ENCODE measurements at regions not wholly inside any gene's neighbourhood (a gene's known extent, or its start where the extent isn't known, plus 50 kb on each side); places are given as distances from the start of the nearest gene placed in this dataset.
"Not testable (repeated sequence)": the region's sequence is repeated elsewhere in the genome, so short reads cannot be mapped to it uniquely, and the experiment has no call there.

DNA sequence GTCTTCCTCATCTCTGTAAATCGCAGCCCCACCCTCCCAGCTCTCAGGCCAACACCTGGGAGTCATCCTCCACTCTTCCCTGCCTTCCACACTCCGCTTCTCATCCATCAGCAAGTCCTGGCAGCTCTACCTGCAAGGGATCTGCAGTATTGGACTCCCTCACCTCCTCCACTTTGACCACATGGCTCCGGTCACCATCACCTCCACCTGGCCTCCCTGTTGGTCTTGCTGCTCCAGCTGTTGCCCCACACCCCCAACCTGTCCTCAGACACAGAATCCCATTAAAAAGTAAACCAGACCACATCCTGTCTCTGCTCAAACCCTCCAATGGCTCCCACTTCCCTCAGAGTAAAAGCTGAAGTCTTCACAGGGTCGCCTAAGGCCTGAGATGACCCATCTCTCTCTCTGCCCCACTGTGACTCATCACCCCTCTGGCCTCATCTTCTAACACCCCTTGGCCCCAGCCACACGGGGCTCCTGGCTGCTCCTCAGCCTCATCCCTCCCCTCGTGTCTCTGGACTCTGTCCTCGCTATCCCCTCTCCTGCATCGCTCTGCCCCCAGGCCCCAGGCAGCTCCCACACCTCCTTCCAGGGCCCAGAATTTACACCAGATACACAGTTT is 185.1 kb upstream of the SULF2 start:
- no peak for DNase-seq

- DNase-seq = no peak
Measured at GRCh38 chr20:47969426-47969825, 184.1 kb upstream of the SULF2 start.

GRCh38 chr20:47968541-47969310 is 183.4 kb upstream of the SULF2 start:
- DNase-seq = no peak

DNA sequence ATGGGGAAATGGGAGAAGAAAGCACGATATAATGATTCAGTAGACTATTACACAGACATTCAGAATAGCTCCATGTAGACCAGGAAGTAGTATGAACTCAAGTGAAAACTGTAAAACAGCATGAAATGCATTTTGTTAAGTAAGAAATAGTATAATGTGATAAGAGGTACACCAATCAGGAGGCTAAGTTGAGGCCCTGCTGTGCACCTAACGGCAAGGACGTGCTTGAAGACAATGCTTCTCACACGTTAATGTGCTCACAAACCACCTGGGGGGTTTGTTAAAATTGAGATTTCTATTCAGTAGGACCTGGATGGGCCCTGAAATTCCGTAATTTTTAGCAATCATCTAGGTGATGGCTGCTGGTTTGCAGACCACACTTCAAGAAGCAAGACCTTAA is 178.9 kb upstream of the SULF2 start:
- DNase-seq = no peak

GRCh38 chr20:47963022-47963421 is 177.7 kb upstream of the SULF2 start:
- no peak for DNase-seq

DNA sequence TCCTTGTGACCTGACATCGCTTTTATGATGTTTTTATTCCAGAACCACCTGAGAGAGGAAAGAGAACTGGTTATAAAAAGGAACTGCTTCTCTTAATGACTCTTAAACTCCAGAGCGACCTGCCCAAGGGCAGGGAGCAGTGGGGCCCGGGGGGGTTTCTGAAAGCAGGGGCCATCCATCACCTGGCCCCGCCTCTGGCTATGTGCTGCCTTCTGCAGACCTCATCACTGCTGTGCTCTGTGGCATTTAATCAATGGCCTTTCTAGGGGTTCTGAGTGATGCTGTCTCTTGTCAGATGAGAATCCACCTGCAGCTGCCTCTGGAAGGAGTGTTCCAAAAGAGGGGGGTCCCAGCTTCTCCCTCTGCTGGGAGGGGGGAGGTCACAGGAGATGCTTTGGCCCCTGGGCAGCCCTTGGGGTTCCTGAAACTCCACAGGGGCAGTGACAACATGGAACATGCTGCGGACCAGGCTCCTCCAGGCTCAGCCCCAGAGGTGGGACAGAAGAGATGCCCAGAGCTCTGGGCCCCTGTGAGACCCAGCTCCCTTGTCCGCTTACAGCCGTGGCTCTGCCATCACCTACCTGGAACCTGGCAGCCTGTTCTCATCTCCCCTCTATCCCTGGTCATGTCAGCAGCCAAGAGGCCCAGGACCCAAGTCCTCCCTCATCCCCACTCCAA is 177.1 kb upstream of the SULF2 start:
- DNase-seq = no peak

GRCh38 chr20:47960769-47961541 is 175.7 kb upstream of the SULF2 start:
- no peak for DNase-seq

GRCh38 chr20:47960277-47960676 is 175.0 kb upstream of the SULF2 start:
- DNase-seq = no peak

DNA sequence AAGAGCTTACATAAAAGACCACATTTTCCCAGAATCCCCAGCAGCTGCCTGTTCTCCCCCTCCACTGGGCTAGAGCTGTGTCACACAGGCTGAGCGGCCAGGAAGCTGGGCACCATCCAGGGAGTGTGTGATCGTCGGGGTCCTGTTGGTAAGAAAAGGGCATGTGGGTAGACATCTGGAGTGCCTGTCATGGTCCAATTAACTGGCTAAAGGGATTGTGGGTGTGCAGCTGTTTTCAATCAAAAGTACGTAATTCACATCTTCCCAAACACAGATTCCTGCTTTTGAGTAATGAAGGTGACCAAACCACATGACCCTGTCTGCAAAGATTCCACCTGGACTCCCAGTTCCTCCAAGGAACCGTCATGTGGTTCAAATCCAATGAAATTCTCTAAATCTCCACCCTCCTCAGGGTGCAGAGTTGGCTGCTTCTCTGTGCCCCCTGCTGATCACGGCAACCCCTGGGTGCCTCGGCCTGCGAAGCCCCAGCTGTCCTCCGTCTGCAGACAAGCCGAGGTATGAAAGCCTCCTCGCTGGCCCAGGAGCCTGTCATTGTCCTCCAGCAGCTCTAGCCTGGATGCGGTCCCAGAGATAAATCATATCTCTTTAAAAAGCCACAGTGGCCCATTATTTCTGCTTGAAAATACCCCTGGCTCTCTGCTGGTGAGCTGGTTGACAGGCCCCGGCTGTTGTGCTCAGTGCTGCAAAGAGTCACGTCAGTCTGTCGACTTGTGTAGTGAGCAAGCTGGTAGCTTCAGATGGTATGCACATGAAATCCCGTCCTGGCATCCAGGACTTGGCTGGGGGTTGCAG is 172.9 kb upstream of the SULF2 start:
- DNase-seq = not testable (repeated sequence)

DNA sequence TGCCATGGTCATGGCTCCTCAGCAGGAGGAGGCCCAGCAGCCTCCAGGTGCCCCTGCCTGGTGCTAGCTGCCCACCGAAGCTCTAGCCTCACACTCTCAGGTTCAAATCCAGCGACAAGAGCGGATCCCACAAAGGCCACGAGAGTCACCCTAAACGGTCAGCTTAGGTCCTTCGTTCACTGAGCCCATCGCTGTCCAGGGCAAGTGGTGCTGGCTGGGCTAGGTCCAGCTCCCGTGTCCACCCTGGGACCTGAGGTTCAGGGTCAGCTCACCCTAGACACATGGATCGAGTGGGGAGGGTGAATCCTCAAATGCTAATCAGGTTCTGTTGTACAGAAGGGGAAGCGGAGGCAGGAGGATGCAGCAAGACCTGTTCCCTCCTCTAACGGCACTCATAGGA is 171.9 kb upstream of the SULF2 start:
- no peak for DNase-seq

DNA sequence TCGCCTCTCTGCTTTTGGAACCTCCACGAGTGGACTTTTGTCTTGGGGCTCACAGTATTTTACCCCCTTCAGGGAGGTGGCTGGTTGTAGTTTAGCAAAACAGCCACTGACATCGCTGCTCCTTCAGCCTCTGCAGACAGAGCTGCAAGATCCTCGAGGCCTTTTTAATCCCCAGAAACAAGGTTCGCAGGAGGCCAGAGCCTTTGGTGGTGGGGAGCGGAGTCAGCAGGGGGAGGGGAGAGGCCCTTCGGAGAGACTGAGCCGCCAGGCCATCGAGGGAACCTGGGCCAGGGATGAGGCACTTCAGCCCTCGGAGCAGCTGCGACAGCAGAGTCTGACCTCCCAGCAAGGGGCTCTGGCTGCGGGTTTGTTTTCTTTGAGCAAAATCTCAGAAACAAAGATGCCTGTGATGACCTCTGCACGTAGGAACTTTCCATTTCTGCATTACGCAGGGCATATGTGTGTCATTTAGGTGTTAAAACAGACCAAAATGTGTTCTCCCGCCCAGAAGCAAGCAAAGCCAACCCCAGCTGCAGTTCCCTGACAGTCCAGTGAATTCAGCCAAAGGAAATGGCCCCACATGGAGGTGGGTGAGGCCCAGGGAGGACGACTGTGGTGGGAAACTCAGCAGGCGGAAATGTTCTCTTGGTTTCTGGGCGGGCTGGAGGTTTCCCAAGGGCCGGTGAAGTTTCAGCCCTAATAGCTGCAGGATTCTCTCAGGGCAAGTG is 171.2 kb upstream of the SULF2 start:
- no peak for DNase-seq

- no peak for DNase-seq
Measured at GRCh38 chr20:47953471-47953870, 168.2 kb upstream of the SULF2 start.

- DNase-seq = no peak
Measured at GRCh38 chr20:47952023-47952564, 166.8 kb upstream of the SULF2 start.

- no peak for DNase-seq
Measured at GRCh38 chr20:47951521-47951971, 166.3 kb upstream of the SULF2 start.

DNA sequence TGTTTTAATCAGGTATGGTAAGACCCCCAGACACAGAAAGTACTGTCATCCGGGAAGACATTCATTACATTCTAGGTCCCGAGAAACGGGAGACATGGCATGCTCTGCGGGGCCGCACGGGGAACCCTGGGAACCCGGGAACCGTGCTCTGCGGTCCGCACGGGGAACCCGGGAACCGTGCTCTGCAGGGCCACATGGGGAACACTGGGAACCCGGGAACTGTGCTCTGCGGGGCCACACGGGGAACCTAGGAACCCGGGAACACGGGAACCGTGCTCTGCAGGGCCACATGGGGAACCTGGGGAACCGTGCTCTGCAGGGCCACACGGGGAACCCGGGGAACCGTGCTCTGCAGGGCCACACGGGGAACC is 165.6 kb upstream of the SULF2 start:
- DNase-seq = no peak

GRCh38 chr20:47950124-47950912 is 165.0 kb upstream of the SULF2 start:
- no peak for DNase-seq

- DNase-seq = no peak
Measured at GRCh38 chr20:47949230-47949629, 163.9 kb upstream of the SULF2 start.

DNA sequence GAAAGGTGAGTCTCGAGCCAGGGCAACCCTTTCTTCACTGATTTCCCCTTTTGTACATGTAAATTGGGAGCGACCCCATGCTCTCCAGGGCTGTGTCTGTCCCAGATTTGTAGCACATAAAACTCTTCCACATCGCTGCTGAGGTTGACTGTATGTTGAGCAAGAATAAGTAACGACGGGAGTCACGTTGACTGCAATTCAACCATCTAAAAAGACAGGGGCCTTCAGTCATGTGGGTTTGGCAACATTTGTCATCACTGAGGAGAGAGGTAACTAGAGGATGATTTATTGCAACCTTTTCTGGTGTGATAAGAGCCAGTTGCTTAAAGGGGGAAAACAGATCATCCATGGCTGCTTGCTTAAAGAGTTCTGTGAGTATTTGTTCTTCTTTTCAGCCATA is 159.4 kb upstream of the SULF2 start:
- no peak for DNase-seq

GRCh38 chr20:47941869-47942268 is 156.6 kb upstream of the SULF2 start:
- DNase-seq = no peak

DNA sequence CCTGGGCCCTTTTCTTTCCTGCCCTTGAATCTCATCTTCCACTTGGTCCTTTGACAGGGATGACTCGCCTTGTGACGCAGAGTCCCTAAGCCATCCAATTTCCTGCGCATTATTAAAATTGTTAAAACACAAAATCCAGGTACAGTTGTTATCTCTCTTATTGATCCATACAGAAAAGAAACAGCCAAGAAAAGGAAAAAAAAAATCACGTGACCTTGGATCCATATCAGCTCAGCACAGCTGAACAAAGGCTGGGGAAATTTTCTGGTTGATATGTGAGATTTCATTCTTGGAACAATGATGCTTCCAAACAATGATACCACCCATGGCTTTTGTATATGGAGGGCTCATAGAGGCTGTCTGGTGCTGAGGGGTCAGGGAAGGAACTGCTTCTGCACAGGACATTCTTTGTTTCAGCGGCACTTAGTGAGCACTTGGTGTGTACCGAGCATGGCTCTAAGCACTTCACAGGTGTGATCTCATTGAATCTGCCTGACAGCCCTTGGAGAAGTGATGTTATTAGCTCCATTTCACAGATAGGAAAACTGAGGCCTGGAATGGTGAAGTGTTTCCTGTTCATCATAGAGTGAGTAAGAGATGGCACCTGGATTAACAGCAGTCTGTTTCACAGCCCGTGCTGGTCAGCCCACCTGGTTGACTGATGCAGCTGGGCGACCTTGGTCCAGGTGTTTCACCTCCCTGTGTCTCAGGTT is 155.0 kb upstream of the SULF2 start:
- no peak for DNase-seq
